ENCODE measurements at regions not wholly inside any gene's neighbourhood (a gene's known extent, or its start where the extent isn't known, plus 50 kb on each side); places are given as distances from the start of the nearest gene placed in this dataset.
A peak's percentile ranks its signal among the peaks of the same experiment; 100 is the strongest.

- Mint-ChIP-seq H3K36me3 (ENCODE audit: low read depth, unreplicated experiment) (no peaks in the 10 kb centered on the region), H3K27me3 (ENCODE audit: low read depth, unreplicated experiment) (no peaks in the 10 kb centered on the region), H3K4me3 (ENCODE audit: unreplicated experiment) (no peak overlapping the region), H3K27ac (ENCODE audit: unreplicated experiment) (peak overlapping the region; percentile 82), H3K9me3 (ENCODE audit: unreplicated experiment) (peaks cover 6% of the 10 kb centered on the region), H3K4me1 (ENCODE audit: low read depth, unreplicated experiment) (peaks cover 6% of the 10 kb centered on the region)
- TF ChIP-seq CTCF (IDR thresholded peaks at IDR 0.05; ENCODE audit: insufficient read depth, low read depth, low read length) (no peak), EZH2 (IDR thresholded peaks at IDR 0.05; ENCODE audit: insufficient read depth, low read length) (no peak)
- H2AFZ ChIP-seq (ENCODE audit: low read depth, low read length): no peak overlapping the region
- no peaks in the 10 kb centered on the region for H3K4me1 ChIP-seq (ENCODE audit: insufficient read depth, low read length)
- H3K4me3 ChIP-seq (ENCODE audit: insufficient read depth, low read depth, low read length): no peak overlapping the region
- H3K27me3 ChIP-seq (ENCODE audit: insufficient read depth, low read length): no peaks in the 10 kb centered on the region
- no peak overlapping the region for H3K9ac ChIP-seq (ENCODE audit: low read length)
- FAIRE-seq: peak; percentile 72
- H3K4me2 ChIP-seq (ENCODE audit: low read length): no peak overlapping the region
- H3K79me2 ChIP-seq (ENCODE audit: insufficient read depth, low read length): no peaks in the 10 kb centered on the region
- no peak overlapping the region for H3K27ac ChIP-seq (ENCODE audit: low read depth, low read length)
- DNase-seq (ENCODE audit: low read depth): peak; percentile 65
- no peaks in the 10 kb centered on the region for H4K20me1 ChIP-seq (ENCODE audit: insufficient read depth, low read length)
- no peaks in the 10 kb centered on the region for H3K9me3 ChIP-seq (ENCODE audit: insufficient read depth, low read depth, low read length)
- H3K36me3 ChIP-seq (ENCODE audit: insufficient read depth, low read length): no peaks in the 10 kb centered on the region
Observed at GRCh38 chr4:106690487-106690886, 321.9 kb upstream of the GIMD1 start.

GRCh38 chr4:106687026-106687425 lies 318.4 kb upstream of the GIMD1 start:
- FAIRE-seq (no peak), DNase-seq (ENCODE audit: low read depth) (no peak)
- Histone ChIP-seq H4K20me1 (ENCODE audit: insufficient read depth, low read length) (no peaks in the 10 kb centered on the region), H3K36me3 (ENCODE audit: insufficient read depth, low read length) (no peaks in the 10 kb centered on the region), H3K4me3 (ENCODE audit: insufficient read depth, low read depth, low read length) (no peak overlapping the region), H2AFZ (ENCODE audit: low read depth, low read length) (no peak overlapping the region), H3K27me3 (ENCODE audit: insufficient read depth, low read length) (no peaks in the 10 kb centered on the region), H3K4me1 (ENCODE audit: insufficient read depth, low read length) (no peaks in the 10 kb centered on the region), H3K4me2 (ENCODE audit: low read length) (no peak overlapping the region), H3K9me3 (ENCODE audit: insufficient read depth, low read depth, low read length) (no peaks in the 10 kb centered on the region), H3K9ac (ENCODE audit: low read length) (no peak overlapping the region), H3K79me2 (ENCODE audit: insufficient read depth, low read length) (no peaks in the 10 kb centered on the region), H3K27ac (ENCODE audit: low read depth, low read length) (no peak overlapping the region)
- Mint-ChIP-seq H3K36me3 (ENCODE audit: low read depth, unreplicated experiment) (no peaks in the 10 kb centered on the region), H3K4me1 (ENCODE audit: low read depth, unreplicated experiment) (peaks cover 6% of the 10 kb centered on the region), H3K27ac (ENCODE audit: unreplicated experiment) (no peak overlapping the region), H3K9me3 (ENCODE audit: unreplicated experiment) (no peaks in the 10 kb centered on the region), H3K27me3 (ENCODE audit: low read depth, unreplicated experiment) (no peaks in the 10 kb centered on the region), H3K4me3 (ENCODE audit: unreplicated experiment) (no peak overlapping the region)
- TF ChIP-seq EZH2 (IDR thresholded peaks at IDR 0.05; ENCODE audit: insufficient read depth, low read length): no peak
- TF ChIP-seq CTCF (IDR thresholded peaks at IDR 0.05; ENCODE audit: insufficient read depth, low read depth, low read length): no peak

GRCh38 chr4:106681381-106681921 lies 312.9 kb upstream of the GIMD1 start:
- Mint-ChIP-seq H3K9me3 (ENCODE audit: unreplicated experiment) (no peaks in the 10 kb centered on the region), H3K27me3 (ENCODE audit: low read depth, unreplicated experiment) (no peaks in the 10 kb centered on the region), H3K4me3 (ENCODE audit: unreplicated experiment) (no peak overlapping the region), H3K27ac (ENCODE audit: unreplicated experiment) (no peak overlapping the region), H3K4me1 (ENCODE audit: low read depth, unreplicated experiment) (no peaks in the 10 kb centered on the region), H3K36me3 (ENCODE audit: low read depth, unreplicated experiment) (no peaks in the 10 kb centered on the region)
- no peak overlapping the region for H3K9ac ChIP-seq (ENCODE audit: low read length)
- FAIRE-seq (no peak), DNase-seq (ENCODE audit: low read depth) (no peak)
- no peaks in the 10 kb centered on the region for H3K79me2 ChIP-seq (ENCODE audit: insufficient read depth, low read length)
- H3K27me3 ChIP-seq (ENCODE audit: insufficient read depth, low read length): no peaks in the 10 kb centered on the region
- H3K4me1 ChIP-seq (ENCODE audit: insufficient read depth, low read length): no peaks in the 10 kb centered on the region
- no peaks in the 10 kb centered on the region for H4K20me1 ChIP-seq (ENCODE audit: insufficient read depth, low read length)
- H3K4me2 ChIP-seq (ENCODE audit: low read length): no peak overlapping the region
- no peaks in the 10 kb centered on the region for H3K9me3 ChIP-seq (ENCODE audit: insufficient read depth, low read depth, low read length)
- no peak overlapping the region for H2AFZ ChIP-seq (ENCODE audit: low read depth, low read length)
- H3K36me3 ChIP-seq (ENCODE audit: insufficient read depth, low read length): no peaks in the 10 kb centered on the region
- no peak overlapping the region for H3K27ac ChIP-seq (ENCODE audit: low read depth, low read length)
- TF ChIP-seq CTCF (IDR thresholded peaks at IDR 0.05; ENCODE audit: insufficient read depth, low read depth, low read length) (no peak), EZH2 (IDR thresholded peaks at IDR 0.05; ENCODE audit: insufficient read depth, low read length) (no peak)
- no peak overlapping the region for H3K4me3 ChIP-seq (ENCODE audit: insufficient read depth, low read depth, low read length)

Data from astrocyte (in vitro differentiated cells and primary cell).